Fibroblast of lung (primary cell): ENCODE measurements at regions not wholly inside any gene's neighbourhood (a gene's known extent, or its start where the extent isn't known, plus 50 kb on each side); places are given as distances from the start of the nearest gene placed in this dataset.

Experiments used
- CTCF ChIP-seq, 2 donors: IDR thresholded peaks in 1 of 2; conservative IDR thresholded peaks in 1 of 2; 1 replicate in 1 of 2; 2 replicates in 1 of 2; pipeline ENCODE4 v1.5.1; 2011 to 2012; ENCODE audit warnings: low read length in 2 of 2, control low read depth in 1 of 2, inconsistent platforms in 1 of 2, low read depth in 1 of 2, mild to moderate bottlenecking in 1 of 2
- EZH2 ChIP-seq: IDR thresholded peaks from 2 replicates; pipeline ENCODE4 v1.5.1; 2012; ENCODE audit warnings: low read length, control low read depth, mild to moderate bottlenecking; ENCODE audit errors: missing control alignments

- TF ChIP-seq CTCF (conservative IDR thresholded peaks at IDR 0.05 in 1 of 2, IDR thresholded peaks at IDR 0.05 in 1 of 2; ENCODE audit: low read depth in 1 of 2, low read length in 2 of 2) (no peak), EZH2 (no peak)
Observed at GRCh38 chr6:3940703-3941102, 91.5 kb downstream of the FAM50B start.
